NCI-H774 (cell line): ENCODE measurements at regions not wholly inside any gene's neighbourhood (a gene's known extent, or its start where the extent isn't known, plus 50 kb on each side); places are given as distances from the start of the nearest gene placed in this dataset.

Experiments
- DNase-seq: peaks from one replicate; lab custom pipeline; 2025; lab: John Stamatoyannopoulos, UW

DNA sequence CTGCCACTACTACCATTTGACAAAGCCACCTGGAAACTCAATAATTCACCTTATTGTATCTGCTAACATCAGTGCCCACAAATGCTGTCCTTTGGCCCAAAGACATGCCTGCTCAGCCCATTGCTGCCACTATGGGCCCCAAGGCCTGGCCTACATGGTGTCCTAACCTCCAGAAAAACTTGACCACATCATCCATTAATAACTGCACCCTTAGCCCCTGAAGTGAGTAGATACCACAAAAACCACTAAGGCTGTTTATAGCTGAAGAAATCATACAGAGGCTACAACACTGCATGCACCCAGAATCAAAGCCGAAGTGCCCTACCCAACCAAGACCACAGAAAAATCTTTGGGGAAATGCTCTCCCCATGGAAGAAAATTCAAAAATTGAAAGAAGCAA lies 932.8 kb upstream of the SLITRK6 start:
- no peak for DNase-seq

DNA sequence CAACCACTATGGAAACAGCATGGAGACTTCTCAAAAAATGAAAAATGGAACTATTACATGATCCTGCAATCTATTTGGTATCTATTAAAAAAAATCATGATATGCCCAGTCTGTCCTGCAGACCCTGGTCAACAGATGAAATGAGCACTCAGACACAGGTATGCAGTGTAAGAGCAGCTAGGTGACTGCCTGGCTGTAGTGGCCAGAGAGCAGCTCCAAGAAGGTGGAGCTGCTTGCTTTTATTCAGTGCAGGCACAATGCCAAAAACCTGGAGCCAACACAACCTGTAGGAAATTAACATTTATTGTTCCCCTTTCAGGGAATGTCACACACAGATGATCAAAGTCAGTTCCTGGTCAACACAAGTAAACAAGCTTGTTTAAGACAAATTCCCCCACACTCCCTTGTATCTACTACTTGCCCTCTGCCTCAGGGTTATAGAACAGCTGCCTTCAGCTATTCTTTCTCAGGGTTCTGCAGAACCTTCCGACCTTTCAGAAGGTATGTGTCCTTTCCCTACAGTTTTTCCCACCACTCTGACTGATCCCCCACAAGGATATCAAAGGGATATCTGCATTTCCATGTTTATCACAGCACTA lies 933.7 kb upstream of the SLITRK5 start:
- DNase-seq: no peak

DNA sequence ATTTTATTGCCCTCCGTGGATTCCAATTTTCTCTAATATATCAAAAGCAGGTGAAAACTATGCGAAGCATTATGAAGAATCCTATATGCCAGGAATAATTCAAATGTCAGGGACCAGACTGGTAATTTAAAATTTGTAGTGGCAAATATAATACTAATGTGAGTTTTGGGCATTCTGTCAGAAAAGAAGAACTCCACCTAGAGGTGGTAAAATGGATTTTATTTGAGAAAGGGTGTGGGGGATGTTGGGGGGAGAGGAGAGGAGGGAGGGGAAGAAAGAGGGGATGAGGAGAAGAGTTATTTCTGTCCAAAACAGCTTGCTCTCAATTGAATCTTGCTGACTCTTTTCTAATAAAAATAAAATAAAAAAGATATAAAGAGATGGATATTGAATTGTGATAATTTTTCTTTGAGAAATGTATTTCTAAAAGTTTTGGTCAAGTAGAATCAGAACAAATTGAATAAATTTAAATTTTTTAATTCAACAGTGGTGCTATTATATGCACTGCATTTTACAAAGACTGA lies 929.3 kb upstream of the SLITRK5 start:
- no peak for DNase-seq

DNA sequence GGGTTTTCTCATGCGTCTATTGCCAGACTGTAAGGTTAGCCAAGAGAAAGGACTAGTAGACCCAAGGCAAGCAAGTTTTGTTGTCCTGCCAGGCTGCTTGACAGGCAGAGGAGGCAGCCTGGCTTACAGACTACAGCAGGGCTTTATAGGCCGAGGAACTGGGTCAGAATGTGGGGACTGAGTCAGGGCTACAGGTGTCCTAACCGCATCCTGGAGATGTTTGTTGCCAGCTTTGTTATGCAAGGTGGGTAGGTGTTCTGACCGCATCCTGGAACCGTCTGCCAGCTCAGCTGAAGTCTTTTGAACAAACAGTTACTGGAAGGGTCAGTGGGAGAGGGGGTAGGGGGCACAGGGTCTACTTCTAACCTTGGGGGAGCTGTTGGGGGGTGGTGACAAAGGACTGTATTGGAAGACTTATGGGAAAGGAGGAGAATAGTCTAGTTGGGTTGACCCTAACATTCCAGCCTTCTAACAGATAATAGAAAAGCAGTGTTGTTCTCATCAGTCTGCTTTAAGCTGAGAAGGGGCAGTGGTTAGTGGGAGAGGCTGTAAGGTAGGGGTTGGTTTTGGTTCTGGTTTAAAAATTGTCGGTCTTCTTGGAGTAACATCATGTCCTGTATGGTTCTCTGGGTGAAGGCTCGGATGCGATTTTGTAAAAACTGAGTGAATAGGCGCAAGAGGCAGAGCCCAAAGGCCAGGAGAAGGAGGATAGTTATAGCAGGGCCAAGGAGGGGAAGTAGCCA lies 913.8 kb upstream of the SLITRK5 start:
- no peak for DNase-seq

DNA sequence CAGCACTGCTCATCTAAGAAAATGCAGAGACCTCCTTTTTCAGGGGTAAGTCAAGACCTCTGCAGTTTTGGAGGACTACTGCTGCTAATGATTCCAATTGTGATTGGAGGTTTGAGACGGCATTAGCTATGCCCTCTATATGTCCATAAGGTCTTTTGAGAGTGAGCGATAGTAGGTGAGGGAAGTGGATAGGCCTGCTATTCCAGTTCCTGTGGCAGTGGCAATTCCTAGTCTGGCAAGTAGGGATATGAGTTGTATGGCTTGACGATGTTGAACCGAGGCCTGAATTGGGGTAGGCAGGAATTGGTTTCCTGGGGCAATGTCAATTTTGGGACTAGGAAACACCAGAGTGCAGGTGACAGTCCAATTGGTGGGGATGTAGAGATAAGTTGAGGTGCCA lies 913.1 kb upstream of the SLITRK5 start:
- no peak for DNase-seq

DNA sequence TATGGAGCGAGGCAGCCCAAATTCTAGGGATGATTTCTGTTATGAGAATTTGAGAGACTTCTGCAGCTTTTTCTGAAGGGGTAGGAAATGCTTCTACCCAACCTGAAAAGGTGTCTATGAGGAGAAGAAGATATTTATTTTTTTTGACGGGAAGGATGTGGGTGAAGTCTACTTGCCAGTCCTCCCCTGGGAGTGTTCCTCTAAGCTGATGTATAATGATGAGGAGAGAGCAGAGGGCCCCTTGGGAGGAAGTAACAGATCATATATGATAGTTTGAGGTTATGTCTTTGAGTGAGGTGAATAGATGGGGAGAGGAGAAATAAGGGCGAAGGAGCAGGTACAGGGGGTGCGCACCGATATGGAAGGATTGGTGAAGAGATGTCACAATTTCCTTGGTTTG lies 910.6 kb upstream of the SLITRK5 start:
- no peak for DNase-seq

DNA sequence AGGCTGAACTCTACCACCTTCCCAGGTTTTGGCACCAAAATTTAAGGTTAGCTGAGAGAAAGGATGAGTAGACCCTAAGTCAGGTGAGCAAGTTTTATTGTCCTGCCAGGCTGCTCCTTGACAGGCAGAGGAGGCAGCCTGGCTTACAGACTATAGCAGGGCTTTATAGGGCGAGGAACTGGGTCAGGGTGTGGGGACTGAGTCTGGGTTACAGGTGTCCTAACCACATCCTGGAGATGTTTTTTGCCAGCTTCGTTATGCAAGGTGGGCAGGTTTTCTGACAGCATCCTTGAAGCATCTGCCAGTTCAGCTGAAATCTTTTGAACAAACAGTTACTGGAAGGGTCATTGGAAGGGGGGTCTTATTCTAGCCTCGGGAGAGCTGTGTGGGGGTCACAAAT lies 905.7 kb upstream of the SLITRK5 start:
- no peak for DNase-seq

DNA sequence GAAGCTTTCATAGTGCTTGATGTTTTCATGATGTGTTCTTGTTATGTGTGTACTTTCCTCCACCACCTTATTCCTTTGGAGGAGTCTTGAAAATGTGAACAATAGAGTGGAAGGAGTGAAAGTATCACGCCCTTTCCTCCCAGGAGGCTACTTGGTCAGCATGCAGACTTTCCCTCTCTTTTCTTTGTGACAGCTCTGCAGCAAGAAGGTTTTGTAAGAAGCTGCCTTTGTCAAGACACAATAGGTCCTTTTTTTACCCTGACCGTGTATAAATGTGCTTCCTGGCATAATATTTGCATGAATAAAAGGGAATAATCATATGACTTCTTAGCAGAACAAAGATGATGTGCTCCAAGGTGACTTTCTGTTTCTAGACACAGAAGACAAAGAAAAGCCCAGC lies 882.6 kb upstream of the SLITRK5 start:
- no peak for DNase-seq

DNA sequence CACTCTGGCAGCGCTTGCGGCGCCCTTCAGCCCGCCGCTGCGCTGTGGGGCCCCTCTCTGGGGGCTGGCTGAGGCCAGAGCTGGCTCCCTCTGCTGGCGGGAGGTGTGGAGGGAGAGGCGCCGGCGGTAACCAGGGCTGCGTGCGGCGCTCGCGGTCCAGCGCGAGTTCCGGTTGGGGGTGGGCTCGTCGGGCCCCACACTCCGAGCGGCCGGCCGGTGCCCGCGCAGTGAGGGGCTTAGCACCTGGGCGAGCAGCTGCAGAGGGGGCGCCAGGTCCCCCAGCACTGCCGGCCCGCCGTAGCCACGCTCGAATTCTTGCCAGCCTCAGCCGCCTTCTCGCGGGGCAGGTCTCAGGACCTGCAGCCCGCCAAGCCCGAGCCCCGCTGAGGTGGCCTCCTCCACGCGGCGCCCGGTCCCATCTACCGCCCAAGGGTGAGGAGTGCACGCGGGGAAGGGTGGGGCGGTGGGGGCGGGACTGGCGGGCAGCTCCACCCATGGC lies 879.0 kb upstream of the SLITRK5 start:
- DNase-seq: no peak

DNA sequence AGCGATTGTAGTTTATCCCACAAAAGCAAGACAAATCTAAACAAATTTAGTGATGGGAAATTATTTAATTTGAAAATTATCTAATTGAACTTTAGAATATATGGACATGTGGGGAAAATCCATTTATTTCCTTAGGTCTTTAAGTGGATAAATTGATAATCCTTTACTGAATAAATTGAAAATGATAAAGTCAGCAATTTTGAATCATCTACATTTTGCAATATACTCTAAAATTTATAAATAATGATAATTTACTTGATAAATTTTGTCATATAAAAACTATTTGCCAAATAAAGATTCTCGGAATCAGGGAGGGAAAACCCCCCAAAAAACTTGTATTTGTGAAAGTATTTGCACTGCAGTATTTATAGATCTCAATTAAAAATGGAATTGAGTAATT lies 875.3 kb upstream of the SLITRK5 start:
- DNase-seq: no peak

DNA sequence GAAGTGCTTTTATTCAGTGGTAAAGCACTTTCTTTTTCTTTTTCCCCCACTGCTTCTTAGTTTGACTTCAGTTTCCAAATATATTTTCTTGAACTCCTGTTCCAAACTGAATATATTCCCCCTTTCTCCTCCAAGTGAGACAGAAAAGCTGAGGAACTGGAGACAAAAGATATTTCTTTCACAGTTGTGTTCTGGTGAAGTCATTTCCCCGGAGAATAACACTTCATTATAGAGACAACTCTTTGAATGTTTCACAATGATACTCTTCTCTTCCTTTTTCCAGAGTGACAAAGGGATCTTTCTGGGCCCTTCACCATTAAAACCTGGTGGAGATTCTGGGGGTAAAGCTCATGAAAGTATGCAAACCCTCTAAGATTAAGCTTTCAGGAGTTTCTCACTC lies 860.8 kb upstream of the SLITRK5 start:
- no peak for DNase-seq

DNA sequence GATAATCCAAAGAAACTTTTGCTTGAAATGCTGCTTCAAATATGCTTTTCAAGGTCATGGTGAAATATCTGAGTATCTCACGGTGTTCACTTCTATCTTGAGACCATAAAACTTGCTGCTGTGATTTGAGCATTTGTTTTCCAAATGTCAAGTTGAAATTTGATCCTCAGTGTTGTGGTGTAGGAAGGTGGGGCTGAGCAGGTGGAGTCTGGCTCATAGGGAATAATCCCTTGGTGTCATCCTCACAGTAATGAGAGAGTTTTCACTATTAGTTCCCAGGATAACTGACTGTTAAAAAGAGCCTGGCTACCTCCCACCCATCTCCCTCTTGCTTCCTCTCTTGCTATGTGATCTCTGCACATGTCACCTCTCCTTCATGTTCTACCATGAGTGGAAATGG lies 858.0 kb upstream of the SLITRK5 start:
- no peak for DNase-seq

DNA sequence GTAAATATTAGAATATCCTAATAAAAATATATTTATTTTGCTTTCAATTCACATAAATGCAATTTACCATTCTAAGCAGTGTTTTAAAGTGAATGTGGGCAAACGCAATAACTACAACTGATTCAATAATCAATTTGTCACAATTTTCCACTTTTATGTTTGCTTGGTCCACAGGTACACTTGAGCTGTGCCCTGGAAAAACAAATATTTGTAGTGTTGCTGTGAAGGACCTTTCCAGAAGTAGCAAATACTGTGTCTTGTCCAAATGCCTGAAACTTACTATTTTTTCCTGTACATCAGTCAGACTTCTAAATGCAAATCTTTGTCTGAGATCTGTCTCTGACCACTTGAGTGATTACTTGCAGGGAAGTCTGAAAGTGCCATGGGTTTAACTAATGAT lies 845.8 kb upstream of the SLITRK5 start:
- DNase-seq: no peak

DNA sequence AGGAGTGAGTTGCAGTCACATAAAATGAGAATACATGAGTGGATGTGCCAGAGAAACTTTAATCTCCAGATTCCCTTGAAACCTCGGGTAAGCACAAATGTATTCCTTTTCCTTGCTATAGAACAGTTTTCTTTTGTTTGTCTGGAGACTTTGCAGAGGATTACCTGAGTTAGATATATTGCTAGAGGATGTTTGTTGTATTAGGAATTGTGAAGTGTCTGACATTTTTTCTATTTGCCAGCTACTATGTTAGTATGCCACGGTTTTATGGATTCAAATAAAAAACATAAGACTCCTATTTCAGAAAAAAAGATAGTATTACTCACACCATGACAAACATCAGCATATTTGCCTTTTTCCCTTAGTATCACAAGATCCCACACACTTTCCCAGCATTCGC lies 844.9 kb upstream of the SLITRK5 start:
- no peak for DNase-seq

DNA sequence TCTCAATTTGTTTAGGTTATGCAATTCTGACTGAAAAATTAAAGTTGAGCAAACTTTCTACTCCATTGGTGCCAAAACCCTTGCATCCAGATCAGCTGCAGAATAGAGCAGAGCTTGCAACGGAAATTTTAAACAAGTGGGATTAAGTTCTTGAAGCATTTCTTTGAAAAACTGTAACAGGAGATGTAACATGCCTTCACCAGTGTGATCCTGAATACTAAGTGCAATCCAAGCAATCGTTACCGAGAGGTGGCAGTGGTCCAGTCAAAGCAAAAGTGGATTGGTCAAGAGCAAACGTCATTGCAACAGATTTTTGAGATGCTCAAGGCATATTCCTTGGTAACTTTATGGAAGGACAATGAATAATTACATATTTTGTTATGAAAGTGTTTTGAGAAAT lies 841.1 kb upstream of the SLITRK5 start:
- no peak for DNase-seq

DNA sequence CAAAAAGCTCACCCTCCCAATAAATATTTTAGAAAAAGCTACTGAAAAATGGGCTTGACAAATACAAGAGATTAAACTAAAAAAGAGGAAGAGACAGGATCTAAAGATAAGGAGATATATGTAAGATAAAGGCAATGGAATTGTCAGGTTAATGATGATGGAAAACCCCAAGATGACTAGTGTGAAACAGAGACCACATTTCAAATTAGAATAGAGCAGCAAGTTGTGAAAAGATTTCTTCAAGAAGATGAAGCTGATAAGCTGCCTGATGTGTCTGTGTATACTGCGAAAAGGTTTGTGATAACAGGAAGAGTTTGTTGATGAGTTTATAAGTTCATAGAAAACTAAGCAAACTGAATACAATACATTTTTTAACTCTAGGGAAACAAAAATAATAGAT lies 840.1 kb upstream of the SLITRK5 start:
- DNase-seq: no peak

DNA sequence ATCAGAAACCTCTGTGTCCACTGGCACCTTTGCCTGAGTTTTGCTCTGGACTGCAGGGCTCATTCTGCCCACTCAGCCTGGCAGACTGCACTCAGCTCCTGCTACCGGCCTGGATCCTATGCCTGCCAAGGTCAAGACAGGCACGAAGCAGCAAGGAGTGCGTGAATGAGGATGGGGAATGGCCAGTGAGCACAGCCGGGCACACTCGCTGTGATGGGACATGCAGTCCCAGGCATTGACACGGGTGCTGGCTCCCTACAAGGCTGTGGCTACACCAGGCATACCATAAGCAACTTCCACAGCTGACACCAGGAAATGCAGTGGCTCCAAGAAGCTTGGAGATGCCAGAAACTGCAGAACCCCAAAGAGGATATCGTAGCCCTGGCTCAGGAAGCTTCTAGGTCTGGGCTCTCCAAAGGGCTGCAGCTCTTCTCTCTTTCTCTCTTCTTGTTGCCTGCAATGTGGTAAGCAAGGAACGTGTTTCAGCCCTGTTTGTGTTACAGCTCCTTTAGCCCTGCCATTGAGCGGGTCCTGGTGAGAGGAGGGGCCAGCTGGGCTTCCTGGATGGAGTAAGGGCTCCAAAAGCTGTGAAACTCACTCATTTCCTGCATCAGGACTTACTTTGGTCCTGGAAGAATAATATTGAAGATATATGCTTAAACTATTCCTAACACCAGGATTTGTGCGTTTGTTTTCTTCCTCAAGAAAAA lies 832.6 kb upstream of the SLITRK5 start:
- DNase-seq: no peak

DNA sequence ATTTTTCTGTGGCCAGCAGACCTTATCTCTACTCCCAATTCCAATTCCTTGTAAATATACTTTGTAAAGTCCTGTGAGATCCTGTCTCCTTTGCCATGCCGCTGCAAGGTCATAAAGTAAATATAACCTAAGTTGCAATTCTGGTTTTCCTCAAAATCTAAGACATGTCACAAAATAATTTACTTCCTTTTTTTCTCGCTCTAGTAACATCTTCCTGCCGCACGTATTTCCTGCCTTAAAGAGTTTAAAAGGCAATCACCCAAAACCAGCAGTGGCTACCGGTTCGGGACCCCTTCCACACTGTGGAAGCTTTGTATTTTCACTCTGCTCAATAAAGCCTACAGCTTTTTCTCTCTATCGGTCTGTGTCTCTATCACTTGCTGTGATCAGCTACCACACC lies 832.0 kb upstream of the SLITRK5 start:
- no peak for DNase-seq

DNA sequence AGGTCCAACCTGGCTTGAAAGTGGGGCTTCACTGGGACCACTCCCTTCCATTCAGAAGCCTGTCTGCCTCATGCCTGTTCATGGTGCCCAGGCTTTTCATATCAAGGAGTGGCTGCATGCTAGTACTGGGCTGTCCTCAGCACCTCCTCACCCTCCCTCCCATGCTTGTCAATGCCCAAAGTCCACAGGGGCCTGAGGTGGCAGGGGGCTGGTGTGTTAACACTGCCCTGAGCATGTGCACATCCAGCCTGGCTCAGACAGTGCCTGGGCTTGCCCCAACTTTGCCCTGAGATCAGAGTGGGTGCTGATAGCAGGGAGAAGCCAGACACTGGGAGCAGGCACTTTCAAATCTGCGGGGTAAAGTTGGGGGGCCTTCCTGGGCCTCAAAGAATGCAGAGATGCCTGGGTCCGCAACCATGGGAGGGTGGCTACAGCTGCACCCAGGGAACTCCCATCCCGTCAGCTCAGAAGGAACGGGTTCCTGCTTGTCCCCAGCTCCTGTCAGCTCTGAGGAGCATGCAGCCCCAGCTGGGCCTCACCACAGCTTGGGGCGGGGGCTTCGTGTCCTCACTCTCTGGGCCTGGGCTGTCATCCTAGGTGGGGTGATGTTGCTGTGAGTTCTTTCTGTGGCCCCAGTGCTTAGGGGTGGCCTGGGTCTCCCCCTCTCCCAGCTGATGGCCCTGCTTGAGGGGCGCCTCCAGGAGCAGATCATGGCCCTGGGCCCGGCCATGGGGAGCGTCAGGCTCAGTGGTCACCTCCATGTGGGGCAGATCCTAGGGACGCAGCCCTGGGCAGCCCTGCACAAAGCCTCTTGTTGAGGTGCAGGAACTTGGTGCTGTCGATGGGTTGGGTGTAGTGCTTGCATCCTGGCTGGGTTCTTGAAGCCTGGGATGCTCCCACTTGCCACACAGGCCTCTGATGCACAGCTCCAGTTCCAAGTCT lies 830.6 kb upstream of the SLITRK5 start:
- no peak for DNase-seq

DNA sequence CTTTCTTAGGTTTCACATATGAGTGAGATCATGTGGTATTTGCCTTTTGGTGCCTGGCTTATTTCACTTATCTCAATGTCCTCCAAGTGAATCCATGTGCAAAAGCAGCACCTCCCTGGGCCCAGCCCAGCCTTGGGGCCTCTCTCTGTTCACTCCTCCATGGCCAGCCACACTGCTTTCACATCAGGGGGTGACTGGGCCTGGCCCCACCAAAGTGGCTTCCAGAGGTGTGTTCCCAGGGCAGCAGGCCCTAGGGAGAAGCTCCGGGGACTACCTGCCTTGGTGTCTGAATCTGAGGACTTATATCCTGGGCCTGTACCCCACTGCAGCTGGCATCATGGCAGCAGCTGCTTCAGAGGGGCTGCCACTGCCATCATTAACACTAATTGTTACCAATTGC lies 829.9 kb upstream of the SLITRK5 start:
- DNase-seq: no peak

DNA sequence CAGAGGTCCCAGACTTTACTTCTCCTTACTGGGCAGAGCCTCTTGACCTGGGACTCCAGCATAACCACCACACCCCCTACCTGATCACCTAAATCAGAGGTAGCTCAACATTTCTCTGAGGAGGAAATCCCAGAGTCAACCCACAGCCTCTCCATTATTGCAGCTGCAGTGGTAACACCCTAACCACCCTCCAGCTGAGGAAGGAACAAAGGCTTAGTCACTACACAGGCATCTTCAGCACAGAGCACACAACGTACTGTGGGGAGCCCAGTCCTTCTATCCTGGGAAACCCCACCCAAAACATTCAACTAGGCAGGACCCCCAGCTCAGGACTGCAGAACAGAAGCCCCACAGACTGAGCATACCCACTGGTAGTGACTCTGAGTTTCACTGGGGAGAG lies 824.7 kb upstream of the SLITRK5 start:
- DNase-seq: no peak

DNA sequence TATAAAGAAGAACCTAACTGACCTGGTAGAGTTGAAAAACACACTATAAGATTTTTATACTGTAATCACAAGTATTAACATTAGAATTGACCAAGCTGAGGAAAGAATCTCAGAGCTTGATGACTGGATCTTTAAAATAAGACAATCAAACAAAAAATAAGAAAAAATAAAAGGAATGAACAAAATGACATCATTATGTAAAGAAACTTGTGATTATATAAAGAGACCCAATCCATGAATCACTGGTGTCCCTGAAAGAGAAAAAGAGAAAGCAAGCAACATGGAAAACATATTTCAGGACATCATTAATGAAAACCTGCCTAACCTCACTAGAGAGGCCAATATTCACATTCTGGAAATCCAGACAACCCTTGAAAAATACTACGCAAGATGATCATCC lies 822.5 kb upstream of the SLITRK5 start:
- DNase-seq: no peak
